Activated CD8-positive, alpha-beta memory T cell treated with anti-CD3 and anti-CD28 coated beads for 36 hours (primary cell): ENCODE measurements at regions not wholly inside any gene's neighbourhood (a gene's known extent, or its start where the extent isn't known, plus 50 kb on each side); places are given as distances from the start of the nearest gene placed in this dataset.
"Not testable (repeated sequence)": the region's sequence is repeated elsewhere in the genome, so short reads cannot be mapped to it uniquely, and the experiment has no call there.

Experiments used
- CTCF ChIA-PET: fragments of 350-600 bp; sonication (Branson Sonifier 250); formaldehyde crosslinking; loops from one replicate; lab custom pipeline; 2021; ENCODE audit warnings: antibody characterized with exemption; lab: Charles Lee
- POLR2A ChIA-PET: fragments of 350-600 bp; sonication (Branson Sonifier 250); formaldehyde crosslinking; loops from one replicate; lab custom pipeline; 2021; ENCODE audit warnings: antibody characterized with exemption; lab: Charles Lee

DNA sequence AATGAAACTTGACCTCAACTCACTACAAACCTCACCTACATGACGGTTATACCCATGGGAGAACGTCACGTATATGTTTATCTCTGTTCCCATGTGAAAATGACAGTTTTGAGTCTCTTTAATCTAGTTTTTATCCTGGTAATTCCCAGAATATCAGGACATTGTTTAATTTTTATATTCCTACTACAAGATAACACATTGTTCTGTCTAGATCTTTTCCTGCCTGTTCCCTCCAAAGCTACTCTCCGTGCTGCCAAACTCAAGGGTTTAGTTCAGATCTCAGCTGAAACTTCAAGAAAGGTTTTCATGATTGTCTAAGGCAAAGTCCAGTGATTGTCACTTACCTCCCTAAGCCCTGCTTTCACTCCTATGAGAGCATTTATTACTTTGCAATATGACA is 1159.4 kb upstream of the SEMA6A start:
- POLR2A ChIA-PET: no interaction called here
- CTCF ChIA-PET: interaction anchor here (0.7 kb wide), 1 partner anchor 493 kb away, joined by 5 read pairs; no protein-coding TSS in a partner anchor

DNA sequence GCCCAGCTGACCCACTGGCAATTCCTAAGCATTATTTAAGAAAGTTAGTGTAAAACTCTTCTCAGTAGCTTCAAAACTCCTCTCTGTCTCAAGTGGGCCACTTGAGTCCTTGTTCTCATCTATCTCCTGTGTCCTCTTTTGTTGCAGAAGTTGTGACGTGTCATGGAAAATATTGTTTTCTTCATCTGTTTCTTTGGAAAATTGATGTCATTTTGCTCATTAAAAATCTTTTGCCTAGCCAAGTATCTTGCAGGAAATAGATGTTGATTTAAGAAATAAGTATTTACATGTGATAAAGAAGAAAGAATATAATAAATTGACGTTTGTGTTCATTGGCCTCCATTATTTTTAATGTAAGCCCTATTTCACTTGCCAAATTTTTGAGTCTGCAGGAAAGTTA is 1158.4 kb upstream of the SEMA6A start:
- CTCF ChIA-PET: no interaction called here
- POLR2A ChIA-PET: no interaction called here

DNA sequence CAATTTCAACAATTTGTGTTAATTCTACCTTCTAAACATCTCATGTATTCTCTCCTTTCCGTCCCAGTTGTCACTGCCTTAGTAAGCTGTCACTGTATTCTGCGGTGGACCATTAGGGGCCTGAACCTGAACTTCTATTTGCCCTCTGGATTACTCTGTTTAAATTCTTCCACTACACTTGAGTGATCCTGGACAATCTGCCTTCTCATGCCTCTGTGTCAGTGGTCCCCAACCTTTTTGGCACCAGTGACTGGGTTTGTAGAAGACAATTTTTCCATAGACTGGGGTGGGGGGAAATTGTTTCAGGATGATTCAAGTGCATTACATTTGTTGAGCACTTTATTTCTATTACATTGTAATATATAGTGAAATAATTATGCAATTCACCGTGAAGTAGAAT is 1157.6 kb upstream of the SEMA6A start:
- ChIA-PET POLR2A (no interaction called here), CTCF (no interaction called here)

DNA sequence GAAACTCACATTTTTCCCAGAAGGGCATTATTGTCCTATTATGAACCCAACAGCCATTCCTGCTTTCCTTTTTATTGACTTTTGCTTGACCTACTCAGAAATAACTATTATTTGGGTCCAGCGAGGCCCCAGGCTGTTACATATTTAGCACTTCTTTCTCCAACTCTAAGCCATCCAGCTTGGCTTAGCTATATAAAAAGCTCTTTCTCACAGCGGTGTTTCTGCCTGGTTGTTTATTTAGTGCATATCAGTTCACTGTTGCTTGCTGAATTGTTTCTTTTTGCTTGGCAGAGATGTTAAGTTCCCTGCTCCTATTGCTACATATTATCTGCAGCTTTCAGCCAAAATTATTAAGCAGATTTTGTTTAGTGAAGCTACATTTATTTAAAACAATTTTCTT is 1156.8 kb upstream of the SEMA6A start:
- ChIA-PET POLR2A (no interaction called here), CTCF (no interaction called here)

DNA sequence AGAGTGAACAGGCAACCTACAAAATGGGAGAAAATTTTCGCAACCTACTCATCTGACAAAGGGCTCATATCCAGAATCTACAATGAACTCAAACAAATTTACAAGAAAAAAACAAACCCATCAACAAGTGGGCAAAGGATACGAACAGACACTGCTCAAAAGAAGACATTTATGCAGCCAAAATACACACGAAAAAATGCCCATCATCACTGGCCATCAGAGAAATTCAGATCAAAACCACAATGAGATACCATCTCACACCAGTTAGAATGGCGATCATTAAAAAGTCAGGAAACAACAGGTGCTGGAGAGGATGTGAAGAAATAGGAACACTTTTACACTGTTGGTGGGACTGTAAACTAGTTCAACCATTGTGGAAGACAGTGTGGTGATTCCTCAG is 1146.2 kb upstream of the SEMA6A start:
- POLR2A ChIA-PET: not testable (repeated sequence)

DNA sequence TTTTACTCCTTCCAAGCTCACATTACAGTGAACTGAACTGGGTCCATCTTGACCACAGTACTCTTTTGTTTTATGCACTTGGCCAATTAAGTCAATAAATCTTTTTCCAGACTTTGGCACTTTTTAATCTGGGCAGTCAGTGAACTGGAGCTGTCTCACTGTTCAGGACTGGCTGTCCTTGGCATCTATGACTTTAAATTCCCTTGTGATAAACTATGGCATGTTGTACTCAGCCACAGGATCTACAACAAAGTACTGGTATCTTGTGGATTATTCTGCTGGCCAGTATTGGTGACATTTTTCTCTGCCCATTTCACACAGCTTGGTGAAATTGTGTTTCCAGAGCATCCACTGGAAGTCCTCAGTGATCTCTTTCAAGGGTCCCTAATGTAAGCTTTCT is 1144.8 kb upstream of the SEMA6A start:
- CTCF ChIA-PET: no interaction called here
- POLR2A ChIA-PET: no interaction called here

More for the DNA sequence above, 1146.2 kb upstream of the SEMA6A start:
- CTCF ChIA-PET: not testable (repeated sequence)

DNA sequence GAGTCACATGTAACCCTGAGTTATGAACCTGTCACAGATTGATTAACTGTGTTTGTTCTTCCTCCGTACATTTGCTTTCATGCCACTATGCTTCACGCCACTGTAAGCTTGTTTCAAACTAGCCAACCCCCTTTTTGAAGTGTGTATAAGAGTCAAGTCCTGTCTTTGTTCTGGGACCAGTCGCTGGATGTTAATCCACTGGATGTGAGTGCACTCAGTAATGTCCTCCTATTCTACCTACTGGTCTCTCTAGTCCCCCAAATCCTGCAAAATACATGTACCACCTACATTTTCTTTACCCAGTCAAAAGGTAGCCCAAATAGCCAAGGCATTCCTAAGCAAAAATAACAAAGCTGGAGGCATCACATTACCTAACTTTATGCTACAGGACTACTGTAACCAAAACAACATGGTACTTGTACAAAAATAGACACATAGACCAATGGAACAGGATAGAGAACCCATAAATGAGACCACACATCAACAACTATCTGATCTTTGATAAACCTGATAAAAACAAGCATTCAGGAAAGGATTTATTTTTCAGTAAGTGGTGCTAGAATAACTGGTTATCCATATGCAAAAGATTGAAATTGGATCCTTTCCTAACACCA is 1139.1 kb upstream of the SEMA6A start:
- POLR2A ChIA-PET: no interaction called here

DNA sequence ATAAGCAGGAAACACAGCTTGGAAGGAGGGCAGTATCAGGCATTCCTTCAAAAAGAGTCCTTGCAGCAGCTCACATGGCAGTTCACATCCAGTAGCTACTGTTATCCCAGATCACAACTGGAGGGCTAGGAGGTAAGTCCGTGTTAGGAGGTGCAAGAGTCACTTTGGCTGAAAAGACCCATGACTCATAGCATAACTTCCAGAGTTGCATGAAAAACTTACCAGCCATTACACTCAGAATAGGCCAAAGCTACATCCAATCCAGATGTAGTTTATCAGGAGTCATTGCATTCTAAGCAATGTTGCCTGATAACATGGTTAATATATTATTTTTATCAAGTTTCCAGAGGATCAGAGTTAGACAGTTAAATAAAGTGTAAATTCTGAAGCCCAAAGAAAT is 1126.4 kb upstream of the SEMA6A start:
- CTCF ChIA-PET: no interaction called here
- POLR2A ChIA-PET: no interaction called here

More for the DNA sequence above, 1139.1 kb upstream of the SEMA6A start:
- CTCF ChIA-PET: no interaction called here

DNA sequence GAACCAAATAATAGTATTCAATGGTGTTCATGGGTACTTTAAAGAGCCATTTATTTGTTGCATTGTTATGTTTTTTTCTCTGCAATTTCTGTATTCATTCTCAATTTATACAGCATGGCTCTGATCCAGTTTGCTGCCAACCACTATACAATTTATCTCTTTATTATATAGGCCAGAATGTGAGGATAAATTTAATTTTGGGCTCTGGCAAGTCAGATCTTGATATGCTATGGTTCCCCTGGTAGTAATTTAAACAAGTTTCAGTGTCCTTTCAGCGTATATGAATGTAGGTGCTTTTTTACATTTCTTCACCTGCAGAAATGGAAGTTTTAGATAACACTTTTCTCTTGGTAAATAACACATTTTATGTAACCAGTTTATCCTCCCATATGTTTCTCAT is 1118.0 kb upstream of the SEMA6A start:
- CTCF ChIA-PET: no interaction called here
- POLR2A ChIA-PET: no interaction called here

DNA sequence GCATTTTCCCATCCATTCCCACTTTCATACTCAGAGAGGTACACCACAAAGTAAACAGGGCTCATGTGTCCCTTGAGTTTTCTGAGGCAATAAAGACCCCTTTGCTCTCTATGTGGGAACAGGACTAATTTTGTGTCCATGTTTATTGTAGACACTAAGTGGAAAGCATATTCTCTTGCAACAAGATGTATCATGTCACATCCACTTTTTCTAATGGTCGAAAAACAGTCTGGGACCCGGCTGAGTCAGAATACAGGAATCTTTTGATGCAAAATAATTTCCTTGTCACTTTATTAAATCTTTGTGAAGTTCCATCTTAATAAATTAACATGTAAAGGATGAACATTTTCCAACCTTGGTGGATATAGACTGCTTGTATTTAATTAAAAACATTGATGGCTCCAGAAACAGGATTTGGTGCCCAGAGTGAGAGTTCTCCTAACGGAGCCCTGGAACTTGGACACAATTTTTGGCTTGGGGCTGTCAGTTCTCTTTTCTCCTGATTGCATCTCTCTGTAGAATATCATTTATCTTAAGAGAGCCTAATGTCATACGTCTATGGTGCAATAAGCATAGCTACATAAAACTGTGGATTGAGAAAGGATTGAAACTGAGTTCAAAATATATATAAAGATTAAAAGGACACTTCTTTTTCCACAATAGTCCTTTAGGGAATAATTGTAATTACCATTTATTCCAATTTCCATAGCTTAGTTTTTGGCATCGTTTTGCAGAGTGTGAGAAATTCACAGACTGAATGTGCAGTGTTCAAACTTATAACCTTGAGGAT is 1116.7 kb upstream of the SEMA6A start:
- ChIA-PET POLR2A (no interaction called here), CTCF (no interaction called here)

DNA sequence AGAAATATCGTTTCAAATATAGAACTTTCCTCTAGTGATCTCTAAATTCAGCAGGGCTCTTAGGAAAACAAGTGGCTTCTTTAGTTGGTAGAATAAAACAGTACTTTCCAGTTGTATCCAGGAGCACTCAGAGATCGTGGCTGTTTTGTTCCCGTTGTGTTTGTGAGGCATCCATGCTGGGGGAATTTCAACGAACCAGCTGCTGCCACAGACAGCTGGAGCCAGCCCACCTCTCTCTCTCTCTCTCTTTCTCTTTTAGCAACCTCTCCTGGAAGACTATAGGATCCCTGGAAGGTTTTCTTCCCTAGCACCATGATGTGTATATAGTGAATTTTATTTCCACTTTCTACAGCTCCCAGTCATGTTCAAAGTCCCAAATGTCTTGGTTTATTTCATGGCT is 1116.0 kb upstream of the SEMA6A start:
- ChIA-PET CTCF (no interaction called here), POLR2A (no interaction called here)

DNA sequence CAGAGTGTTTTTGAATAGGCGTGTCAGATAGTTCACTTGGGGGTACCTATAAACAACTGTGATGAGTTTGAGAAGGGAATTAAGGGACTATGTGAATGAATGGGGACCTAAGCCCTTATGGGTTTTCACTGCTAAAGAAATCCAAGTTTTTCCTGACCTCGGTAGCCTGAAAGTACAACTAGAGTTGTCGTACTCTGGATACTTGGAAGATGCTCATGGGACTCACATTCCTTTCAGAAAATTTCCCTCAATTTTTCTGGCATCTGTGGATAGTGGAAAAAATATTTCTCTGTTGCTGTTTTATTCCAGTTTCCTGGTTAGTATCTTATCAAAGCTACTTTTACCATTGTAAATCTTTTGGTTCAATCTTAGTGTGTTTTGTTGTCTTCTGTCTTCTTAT is 1112.3 kb upstream of the SEMA6A start:
- CTCF ChIA-PET: no interaction called here
- POLR2A ChIA-PET: no interaction called here

DNA sequence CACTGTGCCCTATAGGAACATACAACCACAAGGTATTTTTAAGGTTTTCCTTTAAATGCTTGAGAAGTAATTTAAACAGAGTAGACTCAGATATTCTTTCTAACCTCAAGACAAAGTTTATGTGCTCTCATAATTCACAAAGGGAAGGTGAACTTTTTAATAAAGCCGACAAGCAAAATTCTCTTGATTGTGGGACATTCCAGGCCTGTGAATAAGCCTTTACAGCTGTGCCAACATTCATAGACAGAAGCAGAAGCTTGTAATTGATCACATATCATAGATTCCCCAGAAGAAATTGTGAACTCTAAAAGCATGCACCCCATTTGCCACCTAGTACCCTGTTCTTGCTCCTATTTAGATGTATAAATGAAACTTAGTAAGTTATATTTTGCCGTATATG is 1107.8 kb upstream of the SEMA6A start:
- ChIA-PET POLR2A (no interaction called here), CTCF (no interaction called here)

DNA sequence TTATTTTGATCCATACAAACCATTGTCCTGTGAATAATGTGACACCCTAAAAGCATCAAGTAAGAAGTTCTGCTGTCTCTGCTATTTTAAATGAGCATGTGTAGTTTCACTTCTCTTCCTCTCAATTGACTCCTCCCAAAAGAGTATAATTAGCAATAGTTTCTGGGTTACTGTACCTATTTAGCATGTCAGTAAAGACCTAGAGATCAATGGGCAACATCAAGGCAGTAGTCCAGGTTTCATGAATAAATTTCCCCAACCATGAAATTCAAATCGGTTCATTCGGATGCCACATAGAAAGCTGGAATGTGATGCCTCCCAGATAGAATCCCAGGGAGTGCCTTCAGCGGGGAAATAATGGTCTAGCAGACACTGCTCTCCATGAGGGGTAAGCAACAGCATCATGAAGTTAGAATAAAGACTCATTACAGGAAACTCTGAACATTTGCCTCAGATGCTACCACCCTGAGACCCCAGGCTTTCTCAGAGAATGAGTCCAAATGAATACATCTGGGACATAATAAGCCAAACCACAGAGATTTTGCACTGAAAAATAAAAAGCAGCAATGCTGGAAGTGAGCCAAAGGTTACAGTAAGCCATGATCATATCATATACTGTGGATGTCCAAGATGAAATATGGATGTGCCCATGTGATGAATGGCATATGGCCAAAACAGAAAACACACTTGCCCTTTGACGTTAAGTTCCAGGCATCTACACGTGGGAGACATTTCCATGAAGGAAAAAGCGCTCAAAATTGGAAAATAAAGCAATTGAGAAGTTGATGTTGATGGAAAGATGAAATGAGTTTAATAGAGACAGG is 1107.0 kb upstream of the SEMA6A start:
- CTCF ChIA-PET: no interaction called here
- POLR2A ChIA-PET: no interaction called here

DNA sequence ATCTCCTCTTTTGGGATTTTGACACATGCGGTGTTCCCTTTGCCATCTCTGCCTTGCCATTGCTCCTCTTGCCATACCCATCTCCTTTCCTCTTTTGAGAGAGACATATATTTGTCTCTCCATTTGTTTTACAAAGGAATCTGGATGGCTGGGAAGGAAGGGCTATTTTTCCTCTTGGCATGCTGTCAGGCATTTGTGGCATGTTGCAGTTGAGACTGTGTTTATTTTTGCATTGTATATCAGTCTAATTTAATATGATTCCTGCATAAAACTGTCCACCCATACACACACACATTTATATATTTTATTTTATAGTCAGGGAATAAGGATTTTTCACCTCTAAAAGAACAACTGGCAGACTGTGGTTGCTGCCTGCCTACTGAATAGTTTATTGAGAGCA is 1105.8 kb upstream of the SEMA6A start:
- ChIA-PET POLR2A (no interaction called here), CTCF (no interaction called here)

DNA sequence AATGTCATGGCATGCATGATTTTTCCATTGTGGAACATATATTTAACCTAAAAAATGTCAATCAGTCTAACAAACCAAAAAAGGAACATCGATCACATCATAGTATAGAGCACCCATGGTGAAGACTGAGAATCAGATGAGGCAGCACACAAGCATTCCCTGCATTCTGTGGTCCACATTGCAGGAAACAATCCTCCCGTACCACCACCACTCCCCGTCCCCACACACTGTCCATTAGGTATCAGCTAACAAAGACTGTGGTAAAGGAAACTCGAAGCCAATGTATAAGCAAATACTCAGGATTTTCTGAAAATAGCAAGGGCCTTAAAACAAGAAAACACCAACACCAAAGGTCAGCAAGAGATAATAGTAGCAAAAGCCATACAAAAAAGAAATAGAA is 1104.4 kb upstream of the SEMA6A start:
- POLR2A ChIA-PET: no interaction called here
- CTCF ChIA-PET: no interaction called here

DNA sequence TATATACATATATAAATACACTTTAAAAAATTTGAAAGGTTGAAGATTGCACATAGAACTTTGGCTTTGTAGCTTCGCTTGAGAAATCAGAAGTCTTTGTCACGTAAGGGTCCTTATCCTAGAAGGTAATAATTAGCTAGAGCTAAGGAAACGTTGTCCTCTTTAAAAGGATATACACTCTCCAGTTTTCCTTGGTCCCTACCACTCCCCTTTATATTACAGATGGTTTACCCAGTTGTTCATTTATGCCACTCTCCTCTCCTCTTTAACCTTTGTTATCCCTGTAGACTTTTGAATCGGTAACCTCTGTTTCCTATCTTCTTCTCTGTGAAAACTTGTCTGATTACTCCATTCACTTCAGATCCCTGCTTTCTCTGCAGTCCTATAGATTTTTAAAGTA is 1101.0 kb upstream of the SEMA6A start:
- ChIA-PET CTCF (no interaction called here), POLR2A (no interaction called here)

DNA sequence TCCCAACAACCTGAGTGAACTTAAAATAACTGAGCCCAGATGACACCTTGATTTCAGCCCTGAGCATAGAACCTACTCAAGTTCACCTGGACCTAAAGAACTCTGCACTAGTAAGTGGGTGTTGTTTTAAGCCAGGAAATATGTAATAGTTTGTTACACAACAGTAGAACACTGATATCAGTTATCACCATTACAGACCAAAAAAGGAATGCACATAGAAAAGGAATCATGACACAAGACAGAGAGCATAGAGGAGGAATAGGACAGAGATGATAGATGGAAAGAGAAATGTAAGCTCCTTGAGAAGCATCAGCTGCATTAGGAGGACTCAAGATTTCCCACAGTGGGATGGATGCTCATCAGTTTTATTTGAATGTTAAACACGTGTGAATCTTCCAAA is 1096.9 kb upstream of the SEMA6A start:
- ChIA-PET POLR2A (no interaction called here), CTCF (no interaction called here)

DNA sequence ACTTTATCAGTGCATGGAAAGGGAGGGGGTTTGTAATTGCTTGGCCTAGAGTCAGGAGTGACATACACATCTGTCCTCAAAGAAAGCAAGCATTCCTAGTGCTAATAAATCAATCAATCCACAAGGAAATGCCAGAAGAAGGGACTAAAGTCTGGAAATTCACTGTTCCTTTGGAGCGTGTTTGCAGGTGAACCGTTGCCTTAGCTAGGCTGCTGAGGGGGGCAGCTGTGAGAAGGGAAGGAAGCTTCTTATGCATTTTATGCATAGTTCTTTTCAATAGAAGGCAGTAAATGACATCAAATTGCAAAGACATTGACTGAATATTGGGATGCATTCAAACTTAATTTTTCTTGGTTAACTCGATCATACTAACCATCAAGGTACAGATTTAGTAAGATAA is 1092.5 kb upstream of the SEMA6A start:
- CTCF ChIA-PET: no interaction called here
- POLR2A ChIA-PET: no interaction called here

DNA sequence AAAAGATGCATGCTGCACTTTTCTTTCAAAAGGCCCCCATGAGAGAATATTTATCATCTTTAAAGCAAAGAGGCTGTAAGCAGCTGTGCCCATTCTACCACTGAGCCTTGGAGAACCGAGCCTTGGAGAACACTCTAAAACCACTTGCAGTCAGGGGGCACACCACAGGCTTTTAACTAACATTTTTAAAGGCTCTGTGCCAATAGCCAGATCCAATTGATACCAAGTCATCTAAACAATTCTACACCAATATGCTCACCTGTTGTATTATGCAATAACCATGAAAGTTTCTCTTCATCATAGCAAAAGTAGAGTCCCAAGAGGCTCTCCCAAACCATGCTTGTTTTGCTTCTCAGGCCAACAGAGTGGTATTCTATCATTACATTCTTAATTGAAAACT is 1090.5 kb upstream of the SEMA6A start:
- ChIA-PET POLR2A (no interaction called here), CTCF (no interaction called here)

DNA sequence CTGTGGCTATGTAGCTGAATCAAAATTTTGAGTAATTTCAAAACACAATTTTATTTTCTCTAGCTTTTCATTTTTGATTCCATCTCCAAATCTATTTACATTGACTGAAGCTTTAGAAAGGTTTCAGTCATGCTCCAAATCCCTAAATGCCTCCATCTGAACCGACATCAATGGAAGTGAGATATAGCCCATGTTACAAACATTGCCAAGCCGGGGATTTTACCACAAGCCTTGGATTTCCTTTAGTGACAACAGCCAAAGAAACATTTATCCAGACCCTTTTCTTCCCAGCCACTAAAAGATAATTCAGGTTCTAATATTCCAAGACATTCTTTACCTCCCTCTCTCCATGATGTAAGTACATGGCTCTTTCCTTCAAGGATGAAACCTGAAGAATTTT is 1087.7 kb upstream of the SEMA6A start:
- ChIA-PET POLR2A (no interaction called here), CTCF (no interaction called here)
